GM18508 (cell line): ENCODE measurements at regions not wholly inside any gene's neighbourhood (a gene's known extent, or its start where the extent isn't known, plus 50 kb on each side); places are given as distances from the start of the nearest gene placed in this dataset.

Experiments used
- ATAC-seq: cut with Tn5 transposase; IDR thresholded peaks from one replicate; pipeline ENCODE4 v1.9.1; 2021; ENCODE audit warnings: moderate number of reproducible peaks; ENCODE audit not compliant: insufficient read depth, unreplicated experiment

DNA sequence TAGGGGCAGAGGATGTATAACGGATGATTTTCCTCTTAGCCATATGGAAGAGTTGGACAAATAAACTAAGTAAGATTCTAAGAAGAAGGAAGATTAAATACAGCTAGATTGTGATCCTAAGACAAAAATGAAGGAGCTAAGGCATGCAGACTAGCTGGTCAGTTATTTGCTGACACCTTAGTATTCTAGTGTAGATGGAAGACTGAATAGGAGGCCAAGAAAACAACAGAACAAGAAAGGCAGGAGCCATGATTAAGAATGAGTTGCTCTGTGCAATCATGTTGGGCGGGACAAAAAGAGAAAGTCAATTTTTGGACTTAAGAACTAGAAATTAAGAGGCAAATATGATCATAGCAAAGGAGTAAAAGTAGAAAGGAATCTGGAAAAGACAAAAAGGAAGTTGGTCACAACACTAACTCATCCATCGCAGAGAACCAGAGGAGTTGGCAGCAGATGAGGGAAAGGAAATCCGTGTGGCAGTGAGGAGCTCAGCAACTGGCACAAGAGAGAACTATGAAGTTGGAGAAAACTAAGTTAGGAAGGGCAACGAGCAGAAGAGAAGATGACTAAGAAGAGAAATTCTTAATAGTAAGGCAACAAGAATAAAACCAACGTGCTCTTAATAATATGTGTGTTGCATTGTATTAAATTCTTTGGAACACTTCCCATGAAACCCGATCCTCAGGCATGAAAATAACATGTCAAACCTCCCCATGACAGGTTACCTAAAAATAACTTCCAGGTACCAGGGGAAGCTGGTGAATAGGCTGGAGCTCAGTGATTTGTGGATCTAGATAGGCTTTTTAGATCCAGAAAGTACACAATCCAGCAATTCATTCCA lies 234.4 kb downstream of the LTN1 start:
- no peak for ATAC-seq

DNA sequence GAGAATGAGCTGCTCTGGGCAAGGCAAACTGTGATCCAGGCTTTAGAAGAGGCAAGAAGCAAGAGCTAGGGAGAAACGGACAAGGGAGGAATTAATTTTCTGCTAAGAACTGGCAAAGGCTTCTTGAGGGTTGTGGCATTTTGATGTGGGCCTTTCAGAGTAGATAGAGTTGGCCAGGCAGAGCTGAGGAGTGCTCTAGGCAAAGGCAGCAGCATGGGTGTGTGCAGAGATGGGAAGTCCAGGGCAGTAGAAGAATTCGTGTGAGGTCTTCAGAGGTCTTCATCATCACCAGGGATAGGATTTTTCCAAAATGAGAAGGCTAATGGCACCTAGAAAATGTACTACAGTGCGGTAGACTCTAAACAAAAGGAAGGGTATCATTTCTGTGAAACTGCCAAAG lies 237.8 kb downstream of the LTN1 start:
- no peak for ATAC-seq

DNA sequence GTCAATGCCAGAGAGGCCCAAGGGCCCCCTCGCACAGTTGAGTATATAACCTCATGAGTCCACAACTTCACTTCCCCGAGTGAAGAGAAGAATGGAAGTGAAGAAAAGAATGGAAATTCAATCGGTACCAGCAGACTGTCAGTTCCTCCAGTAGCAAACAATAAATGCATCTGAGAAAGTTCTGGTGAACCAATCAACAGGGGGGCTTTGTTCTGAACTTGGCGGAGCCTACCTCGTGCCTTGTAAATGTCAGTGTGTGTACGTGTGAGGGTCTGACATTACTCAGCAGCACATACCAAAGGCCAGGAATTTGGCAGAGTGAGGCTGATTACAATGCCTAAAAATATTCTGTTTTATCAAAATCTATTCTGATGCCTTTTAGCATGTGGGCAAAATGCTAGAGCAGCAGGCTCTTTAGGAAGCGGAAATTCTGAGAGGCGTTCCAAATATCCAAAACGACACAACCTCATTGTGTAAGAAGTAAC lies 238.5 kb downstream of the LTN1 start:
- no peak for ATAC-seq

DNA sequence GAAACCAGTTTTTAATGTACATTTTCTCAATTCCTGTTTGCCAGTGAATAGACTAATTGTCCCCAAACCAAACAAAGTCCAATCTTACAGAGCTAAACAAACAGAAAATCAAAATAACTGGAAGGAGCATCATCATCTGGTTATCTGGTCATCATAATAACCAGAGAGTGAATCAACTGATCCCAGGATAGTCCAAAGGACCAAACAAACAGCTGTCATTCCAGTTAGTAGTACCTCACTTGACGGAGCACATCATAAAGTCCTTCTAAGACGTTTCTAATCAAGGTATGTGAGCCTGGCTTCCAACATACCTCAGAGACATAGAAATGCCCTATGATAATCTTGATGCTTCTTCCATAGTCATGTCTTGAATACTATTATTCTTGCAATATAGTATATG lies 240.5 kb downstream of the LTN1 start:
- ATAC-seq: no peak

DNA sequence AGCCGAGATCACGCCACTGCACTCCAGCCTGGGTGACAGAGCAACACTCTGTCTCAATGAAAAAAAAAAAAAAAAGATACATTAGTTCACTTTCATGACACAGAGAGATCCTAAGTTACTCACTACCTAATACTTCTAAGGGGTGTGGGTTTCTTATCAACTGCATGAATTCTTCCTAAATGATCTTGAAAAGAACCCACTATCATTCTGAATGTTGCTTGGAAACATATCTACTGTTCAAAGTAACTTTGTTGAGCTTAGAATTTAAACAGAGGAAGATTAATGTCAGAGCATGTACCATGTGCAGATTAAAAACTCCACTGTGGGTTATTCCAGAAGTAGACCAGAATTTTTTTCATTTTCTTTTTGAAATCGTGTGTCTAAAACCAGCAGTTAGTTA lies 241.5 kb downstream of the LTN1 start:
- ATAC-seq: no peak

DNA sequence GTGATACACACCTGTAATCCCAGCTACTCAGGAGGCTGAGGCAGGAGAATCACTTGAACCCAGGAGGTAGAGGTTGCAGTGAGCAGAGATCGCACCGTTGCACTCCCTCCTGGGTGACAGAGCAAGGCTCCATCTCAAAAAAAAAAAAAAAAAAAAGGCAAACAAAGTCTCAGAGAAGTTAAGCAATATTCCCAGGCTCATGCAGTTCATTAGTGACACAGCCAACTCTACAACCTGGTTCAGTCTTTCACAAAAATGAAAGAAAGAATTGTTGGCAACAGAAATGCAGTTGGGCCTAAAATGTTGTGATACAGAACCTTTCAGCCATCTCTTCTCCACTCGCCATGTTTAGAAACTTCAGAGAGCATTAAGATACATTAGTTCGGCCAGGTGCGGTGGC lies 242.1 kb downstream of the LTN1 start:
- ATAC-seq: no peak

DNA sequence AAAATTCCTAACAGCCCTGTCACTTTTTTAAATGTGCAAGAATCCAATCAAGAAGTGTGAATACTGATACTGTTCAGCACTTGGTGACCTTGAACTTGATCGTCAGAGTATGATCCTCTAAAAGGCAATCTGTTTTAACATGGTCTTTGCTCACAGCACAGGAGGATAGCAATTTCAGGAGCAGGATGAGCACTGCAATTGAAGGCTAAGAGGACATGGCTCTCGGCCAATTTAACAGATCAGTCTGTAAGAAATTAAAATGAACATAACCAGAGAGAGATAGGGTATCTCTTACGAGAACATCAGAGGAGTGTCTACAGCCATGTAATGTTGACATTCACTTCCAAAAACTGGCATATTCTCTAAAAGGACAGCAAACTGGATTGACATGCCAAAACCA lies 243.1 kb downstream of the LTN1 start:
- no peak for ATAC-seq

DNA sequence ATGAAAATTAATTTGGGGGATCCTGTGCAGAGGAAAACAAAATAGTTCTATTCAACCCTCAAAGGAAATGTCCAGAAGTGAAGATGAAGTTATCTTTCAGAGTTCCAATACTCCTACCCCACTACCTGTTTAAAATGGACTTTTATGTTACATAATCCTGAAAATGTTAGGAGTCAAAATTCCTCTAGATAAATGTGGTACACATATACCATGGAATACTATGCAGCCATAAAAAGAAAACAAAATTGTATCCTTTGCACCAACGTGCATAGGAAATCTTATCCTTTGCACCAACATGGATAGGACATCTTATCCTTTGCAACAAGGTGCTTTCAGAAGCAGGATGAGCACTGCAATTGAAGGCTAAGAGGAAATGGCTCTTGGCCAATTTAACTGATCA lies 245.2 kb downstream of the LTN1 start:
- ATAC-seq: no peak

DNA sequence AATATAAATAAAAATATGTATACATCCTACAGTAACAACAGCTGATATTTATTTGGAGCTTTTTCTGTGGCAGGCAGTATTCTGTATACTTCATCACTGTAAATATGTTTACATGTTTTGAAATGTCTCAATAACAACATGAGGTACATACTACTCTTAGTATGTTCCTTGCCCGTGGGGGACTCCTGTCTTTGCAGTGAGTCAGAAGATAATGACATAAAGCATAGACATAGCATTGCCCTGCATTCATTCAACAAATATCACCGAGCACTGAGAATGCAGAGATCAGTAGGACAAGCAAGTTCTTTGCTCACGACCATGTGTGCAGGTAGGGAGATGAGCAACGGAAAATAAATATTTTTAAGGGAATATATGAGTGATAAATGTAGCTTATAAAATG lies 246.5 kb downstream of the LTN1 start:
- no peak for ATAC-seq

DNA sequence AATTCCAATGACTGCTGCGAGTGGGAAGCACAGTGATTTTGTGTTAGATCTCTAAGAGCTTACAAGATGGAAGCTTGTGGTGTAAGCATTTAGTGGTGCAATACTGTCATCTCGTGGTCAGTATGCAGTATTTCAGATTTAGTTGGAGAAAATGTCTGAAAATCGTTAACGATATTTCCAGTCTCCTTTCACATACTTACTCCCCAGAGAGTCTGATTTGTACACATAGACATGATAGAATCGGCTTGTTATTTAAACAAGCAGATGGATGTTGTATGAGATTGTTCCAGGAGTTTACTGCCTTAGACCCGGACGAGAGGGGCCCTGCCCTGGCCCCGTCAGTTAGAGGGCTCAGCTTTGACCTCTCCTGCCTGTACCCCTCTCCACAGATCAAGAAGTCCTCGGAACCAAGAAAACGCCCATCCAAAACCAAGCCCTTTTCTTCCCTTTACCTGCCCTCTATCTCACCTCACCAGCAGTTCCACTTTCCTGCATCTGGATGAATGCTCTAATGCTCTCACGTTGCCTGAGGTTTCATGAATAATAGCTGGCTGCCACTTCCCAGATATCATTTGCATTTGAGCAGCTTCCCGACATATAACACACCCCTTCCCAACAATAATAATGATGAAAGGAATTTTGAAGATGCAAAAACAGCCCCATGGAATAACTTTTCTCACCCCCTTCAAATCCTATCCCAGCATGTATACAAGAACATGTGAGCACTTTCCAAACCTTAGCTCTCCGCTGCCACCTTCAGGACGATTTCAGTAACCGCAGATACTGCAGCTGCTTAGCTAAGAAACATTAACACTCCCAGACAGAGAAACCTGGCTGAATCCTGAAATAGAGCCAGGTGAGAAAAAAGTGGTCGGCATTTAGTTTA lies 247.3 kb downstream of the LTN1 start:
- peak; percentile 83 for ATAC-seq

DNA sequence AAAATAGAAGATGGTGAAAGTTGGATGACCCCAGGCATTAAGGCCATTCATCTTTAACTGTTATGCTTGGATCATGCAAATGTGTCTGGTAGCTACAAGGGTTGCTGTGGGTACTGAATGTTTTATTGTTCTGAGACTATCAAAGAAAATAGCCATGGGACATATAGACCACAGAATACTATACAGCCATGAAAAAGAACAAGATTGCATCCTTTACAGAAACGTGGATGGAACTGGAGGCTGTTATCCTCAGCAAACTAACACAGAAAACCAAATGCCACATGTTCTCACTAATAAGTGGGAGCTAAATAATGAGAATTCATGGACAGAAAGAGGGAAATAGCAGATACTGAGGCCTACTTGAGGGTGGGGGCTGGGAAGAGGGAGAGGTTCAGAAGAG lies 249.0 kb downstream of the LTN1 start:
- no peak for ATAC-seq

DNA sequence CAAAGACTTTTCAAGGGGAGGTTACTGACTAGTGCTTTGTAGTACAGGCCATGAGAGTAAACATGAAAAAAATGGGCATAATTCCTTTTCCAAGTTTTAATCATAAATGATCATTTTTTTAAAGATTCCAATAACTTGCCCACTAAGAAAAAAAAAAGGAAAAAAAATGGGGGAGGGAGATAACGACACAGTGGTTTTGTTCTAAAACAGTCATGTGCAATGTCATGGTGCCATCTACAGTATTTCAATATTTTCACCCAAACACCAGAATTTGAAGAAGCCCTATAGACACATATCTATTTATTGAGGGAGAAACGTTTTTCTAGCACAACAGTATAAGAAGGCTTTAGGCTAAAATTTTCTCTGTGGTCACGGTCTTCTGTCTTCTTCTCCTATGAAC lies 250.2 kb downstream of the LTN1 start:
- ATAC-seq: no peak

DNA sequence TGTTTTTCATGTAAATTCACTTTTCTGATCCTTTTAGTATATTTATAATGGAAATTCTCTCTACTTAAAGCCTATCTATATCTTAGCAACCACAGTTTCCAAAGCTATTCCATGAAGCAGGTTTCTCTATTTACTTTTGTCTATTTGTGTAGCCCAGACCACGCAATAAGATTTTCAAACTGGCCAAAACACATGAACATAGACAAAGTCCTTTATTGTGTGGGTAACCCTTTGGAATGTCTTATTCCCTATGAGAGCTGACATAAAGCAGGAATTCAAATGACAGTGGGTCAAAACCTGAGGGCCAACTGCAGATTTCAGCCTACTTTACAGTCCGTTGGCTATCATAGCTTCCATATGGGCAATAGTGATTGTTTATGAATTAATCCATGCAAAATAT lies 252.6 kb downstream of the LTN1 start:
- no peak for ATAC-seq

DNA sequence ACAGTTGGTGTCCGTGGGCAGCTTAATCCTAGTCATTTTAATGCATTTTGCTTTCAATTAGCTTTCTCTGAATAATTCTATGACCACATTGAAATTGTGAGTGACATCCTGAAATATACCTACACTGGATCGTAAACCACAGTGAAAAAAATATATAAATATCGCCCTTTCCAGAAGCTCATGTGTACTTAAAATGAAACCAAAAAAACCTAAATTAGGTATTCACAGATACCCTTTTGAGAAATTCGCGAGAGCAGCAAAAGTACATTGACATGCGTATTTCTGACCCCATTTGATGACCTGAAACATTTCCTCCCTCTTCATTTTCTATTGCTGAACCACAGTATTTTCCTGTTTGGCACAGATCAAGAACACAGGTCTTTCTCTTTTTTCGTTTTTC lies 253.8 kb downstream of the LTN1 start:
- no peak for ATAC-seq

DNA sequence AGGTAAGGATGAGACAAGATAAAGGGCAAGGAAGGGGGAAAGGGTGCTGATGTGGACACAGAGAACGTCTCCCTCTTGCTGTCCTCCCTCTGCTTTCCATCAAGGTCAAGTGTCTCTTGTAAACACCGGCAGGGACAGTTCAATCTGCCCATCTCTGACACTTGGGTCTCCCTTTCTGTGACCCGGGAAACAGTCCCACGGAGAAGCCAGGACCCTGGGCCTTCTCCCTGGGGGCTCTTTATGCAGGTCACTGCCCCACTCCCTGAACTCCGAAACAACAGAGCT lies 254.3 kb downstream of the LTN1 start:
- no peak for ATAC-seq

DNA sequence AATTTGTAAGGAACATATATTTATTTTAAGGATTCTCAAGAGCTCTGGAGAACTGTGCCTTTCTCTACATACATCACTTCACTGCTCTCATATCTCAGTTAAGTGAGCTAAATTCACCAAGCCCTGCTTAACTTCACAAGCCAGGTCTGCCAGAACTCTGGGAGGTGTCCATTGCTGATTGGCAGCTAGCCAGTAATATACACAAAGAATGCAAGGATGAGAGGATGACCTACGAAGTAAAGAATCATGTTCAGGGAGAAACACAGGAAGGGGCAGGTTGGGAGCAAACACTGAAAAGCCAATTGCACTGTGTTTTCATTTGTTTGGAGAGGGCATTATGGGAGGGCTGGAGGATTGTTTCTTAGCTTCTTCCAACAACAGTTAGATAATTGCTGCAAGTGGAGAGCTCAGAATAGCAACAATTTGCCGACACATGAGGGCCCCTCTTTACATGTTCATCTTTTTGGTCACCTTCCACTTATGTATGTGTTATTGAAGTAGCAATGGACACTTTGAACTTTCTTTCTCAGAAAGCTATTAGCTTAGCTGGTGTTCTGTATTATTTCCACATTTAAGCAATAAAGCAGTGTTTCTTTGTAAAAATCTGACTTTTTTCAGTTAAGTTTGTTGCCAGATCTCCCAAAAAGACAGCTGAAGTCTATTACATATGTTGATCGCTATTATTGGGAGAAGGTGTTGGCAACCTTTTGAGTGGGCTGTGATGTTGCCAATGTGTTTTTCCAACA lies 254.8 kb downstream of the LTN1 start:
- ATAC-seq: no peak

DNA sequence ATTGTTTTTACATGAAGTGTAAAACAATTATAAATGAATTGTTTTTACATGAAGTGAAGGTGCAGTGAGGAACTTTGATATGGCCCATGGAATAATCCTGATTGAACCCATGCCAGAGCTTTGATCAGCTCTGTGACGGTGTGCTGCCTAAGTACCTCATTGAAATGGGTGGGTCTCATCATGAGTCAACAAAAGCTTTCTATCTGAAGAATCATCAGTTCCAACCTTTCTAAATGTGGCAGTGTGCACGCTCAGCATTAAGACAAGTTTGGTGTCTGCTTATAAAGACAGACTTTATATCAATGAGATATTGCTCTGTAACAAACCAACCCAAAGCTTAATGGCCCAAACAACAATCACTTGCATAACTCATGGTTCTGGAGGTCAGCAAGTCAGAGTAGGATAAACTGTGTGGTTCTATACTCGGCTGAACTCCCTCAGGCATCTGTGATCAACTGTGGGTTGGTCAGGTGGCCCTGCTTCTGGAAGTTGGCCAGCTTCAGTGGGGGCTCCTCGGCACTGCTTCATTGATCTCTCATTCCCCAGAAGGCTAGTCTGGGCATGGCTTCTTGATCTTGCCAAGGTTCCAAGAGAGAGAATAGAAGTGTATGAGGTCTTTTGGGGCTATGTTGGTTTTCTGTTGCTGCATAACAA lies 258.0 kb downstream of the LTN1 start:
- ATAC-seq: no peak

DNA sequence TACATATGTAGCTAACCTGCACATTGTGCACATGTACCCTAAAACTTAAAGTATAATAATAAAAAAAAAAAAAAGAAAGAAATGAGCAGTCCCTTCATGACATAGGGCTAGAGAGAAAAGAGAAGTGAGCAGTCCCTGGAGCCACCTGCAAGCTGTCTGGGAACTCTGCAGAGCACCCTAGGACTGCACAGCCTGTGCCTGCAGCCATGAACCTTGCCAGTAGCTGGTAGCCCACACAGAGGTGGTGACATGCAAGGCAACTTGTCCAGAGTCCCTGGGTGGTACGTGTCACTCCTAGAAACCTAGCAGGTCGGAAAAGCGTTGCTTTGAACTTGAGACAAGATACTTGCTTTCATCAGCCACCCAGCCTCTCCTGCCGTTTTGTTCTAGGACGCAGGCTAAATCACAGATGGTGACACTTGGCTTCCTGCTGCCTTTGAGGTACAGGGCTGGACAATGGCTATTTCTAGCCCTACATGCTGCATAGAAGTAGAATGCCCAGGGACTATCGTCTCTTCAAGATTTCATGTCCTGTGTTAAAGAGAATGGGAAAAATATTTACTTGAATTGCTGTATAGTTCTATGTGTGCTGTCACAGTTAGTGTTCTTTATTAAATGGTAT lies 260.9 kb downstream of the LTN1 start:
- no peak for ATAC-seq

DNA sequence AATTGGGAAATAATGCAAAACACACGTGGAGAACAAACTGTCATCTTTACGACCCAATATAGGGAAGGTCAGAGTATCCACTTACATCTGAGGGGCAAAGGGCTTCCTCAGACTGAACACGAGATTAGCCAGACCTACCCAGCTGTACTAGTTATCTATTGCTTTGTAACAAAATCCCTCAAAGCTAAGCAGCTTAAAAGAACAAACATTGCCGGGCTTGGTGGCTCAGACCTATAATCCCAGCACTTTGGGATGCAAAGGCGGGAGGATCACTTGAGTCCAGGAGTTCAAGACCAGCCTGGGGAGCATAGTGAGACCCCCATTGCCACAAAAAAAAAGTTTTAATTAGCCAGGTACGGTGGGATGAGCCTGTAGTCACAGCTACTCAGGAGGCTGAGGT lies 262.8 kb downstream of the LTN1 start:
- ATAC-seq: no peak

DNA sequence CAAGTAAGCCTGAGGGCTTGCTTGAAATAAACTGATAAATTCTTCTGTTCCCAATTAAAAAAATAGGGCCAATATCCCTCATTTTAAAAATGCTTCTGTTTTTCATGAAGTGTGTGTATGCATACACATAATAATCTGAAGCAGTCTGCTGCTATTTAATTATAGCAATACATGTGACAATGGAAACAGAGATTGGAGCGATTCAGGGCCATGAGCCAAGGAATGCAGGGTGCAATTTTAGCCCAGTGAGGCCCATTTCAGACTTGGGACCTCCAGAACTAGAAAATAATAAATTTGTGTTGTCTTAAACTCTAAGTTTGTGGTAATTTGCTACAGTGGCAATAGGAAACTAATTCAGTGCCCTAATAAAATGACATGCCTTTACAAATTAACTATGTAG lies 264.9 kb downstream of the LTN1 start:
- ATAC-seq: no peak
